Transverse colon (tissue), 4 donors: ENCODE measurements at regions not wholly inside any gene's neighbourhood (a gene's known extent, or its start where the extent isn't known, plus 50 kb on each side); places are given as distances from the start of the nearest gene placed in this dataset.

Experiments
- POLR2A ChIP-seq: fragments of 450-650 bp; IDR thresholded peaks from one replicate; pipeline ENCODE4 v1.6.1; 2016; ENCODE audit warnings: antibody characterized with exemption, mild to moderate bottlenecking, moderate library complexity
- POLR2AphosphoS5 ChIP-seq, 3 donors: sonication (generic); formaldehyde crosslinking; IDR thresholded peaks; one replicate each; pipeline ENCODE4 v1.6.1; 2016; ENCODE audit warnings: antibody characterized with exemption in 3 of 3
- TF ChIP-seq, protein P1 (sequence below), 5 experiments: fragments of 200-600 bp in 3 of 5; fragments of 450-650 bp in 2 of 5; sonication (generic) in 3 of 5; IDR thresholded peaks; 1 replicate in 2 of 5; 2 replicates in 3 of 5; pipeline ENCODE4 v1.5.1; 2016 to 2017; ENCODE audit warnings: antibody characterized with exemption in 5 of 5, inconsistent platforms in 3 of 5, mild to moderate bottlenecking in 2 of 5, moderate library complexity in 1 of 5

DNA sequence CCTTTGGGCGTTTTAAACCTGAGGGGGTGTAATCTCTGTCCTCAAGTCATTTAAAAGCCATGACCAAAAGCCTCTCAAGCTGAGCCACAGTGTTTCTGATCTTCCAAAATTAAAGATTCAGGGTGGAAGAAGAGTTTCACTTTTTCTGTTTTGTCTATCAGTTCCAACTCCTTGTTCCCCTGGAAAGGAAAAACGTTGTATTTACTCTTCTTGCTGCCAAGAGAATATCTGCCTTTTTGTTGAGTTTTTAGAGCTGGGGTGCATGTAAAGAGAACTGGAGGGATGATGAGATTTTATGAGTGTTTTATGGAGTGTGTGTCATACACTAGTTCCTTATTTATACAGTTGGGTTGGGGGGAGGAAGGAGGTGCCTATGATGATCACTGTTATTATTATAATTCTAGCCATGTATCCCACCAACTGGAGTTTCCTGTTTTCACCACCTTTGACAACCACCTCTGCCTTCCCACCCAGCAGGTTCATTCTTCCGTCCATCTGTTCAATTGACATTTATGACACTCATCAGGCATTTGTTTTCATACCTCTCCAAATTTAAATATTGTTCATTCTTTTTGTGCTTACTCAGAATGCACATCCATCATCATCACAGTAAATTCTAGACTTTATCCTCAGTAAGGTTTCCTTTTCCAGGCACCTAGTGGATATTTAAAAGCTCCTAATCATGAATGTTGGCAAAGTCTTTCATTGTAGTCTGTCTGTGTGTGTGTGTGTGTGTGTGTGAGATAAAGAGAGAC lies 97.9 kb upstream of the MPDZ start:
- TF ChIP-seq, protein P1, sequence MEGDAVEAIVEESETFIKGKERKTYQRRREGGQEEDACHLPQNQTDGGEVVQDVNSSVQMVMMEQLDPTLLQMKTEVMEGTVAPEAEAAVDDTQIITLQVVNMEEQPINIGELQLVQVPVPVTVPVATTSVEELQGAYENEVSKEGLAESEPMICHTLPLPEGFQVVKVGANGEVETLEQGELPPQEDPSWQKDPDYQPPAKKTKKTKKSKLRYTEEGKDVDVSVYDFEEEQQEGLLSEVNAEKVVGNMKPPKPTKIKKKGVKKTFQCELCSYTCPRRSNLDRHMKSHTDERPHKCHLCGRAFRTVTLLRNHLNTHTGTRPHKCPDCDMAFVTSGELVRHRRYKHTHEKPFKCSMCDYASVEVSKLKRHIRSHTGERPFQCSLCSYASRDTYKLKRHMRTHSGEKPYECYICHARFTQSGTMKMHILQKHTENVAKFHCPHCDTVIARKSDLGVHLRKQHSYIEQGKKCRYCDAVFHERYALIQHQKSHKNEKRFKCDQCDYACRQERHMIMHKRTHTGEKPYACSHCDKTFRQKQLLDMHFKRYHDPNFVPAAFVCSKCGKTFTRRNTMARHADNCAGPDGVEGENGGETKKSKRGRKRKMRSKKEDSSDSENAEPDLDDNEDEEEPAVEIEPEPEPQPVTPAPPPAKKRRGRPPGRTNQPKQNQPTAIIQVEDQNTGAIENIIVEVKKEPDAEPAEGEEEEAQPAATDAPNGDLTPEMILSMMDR (IDR thresholded peaks at IDR 0.05) = no peak
- no peak for TF ChIP-seq POLR2A
- TF ChIP-seq POLR2AphosphoS5 (IDR thresholded peaks at IDR 0.05) = no peak
